A549 (cell line): ENCODE measurements at regions not wholly inside any gene's neighbourhood (a gene's known extent, or its start where the extent isn't known, plus 50 kb on each side); places are given as distances from the start of the nearest gene placed in this dataset.

Experiments used
- ATAC-seq, 2 experiments: fragments of 200-7000 bp in 1 of 2; fragments of >200 bp in 1 of 2; cut with Nextera tagmentation in 1 of 2; cut with Tn5 transposase in 1 of 2; 3 replicates each; pipeline versions ENCODE4 v1.8.0 to v1.9.1; 2018 to 2020; ENCODE audit warnings: mild to moderate bottlenecking in 1 of 2, moderate library complexity in 1 of 2
- CTCF ChIA-PET: fragments of 300-600 bp; sonication (Branson Sonifier 250); formaldehyde crosslinking; extraction: SDS; loops from one replicate; lab custom pipeline; 2021; ENCODE audit warnings: antibody characterized with exemption, inconsistent platforms; lab: Yijun Ruan, JAX
- POLR2A ChIA-PET: fragments of 350-600 bp; formaldehyde crosslinking; extraction: SDS; loops from one replicate; lab custom pipeline; 2021; ENCODE audit warnings: antibody characterized with exemption, inconsistent platforms; lab: Yijun Ruan, JAX
- DNase-seq, 2 experiments: peaks; one replicate each; pipeline versions ENCODE4 v3.0.0 to v3.0.0-alpha.2; 2011 to 2016; ENCODE audit warnings: low read depth in 1 of 2, low spot score in 1 of 2
- FAIRE-seq: peaks from 2 replicates; lab custom pipeline; 2011; peaks lifted over from hg19 to GRCh38; lab: Jason Lieb, UNC
- H3K27ac ChIP-seq, 2 experiments: fragments of >200 bp; sonication (Bioruptor Twin); formaldehyde crosslinking; 3 replicates each; pipeline ENCODE4 v1.5.1; 2016 to 2017
- H3K4me1 ChIP-seq: fragments of >200 bp; sonication (Bioruptor Twin); formaldehyde crosslinking; 3 replicates; pipeline ENCODE4 v1.6.1; 2016
- H3K4me2 ChIP-seq: fragments of >200 bp; sonication (Bioruptor Twin); formaldehyde crosslinking; 3 replicates; pipeline ENCODE4 v1.6.1; 2016
- H3K4me3 ChIP-seq: fragments of >200 bp; sonication (Bioruptor Twin); formaldehyde crosslinking; 3 replicates; pipeline ENCODE4 v1.5.1; 2016
- H3K9me3 ChIP-seq: fragments of >200 bp; sonication (Bioruptor Twin); formaldehyde crosslinking; 3 replicates; pipeline ENCODE4 v1.6.1; 2016
- CBX2 ChIP-seq: fragments of 200-600 bp; sonication (generic); IDR thresholded peaks from 2 replicates; pipeline ENCODE4 v1.6.1; 2016; ENCODE audit warnings: low read depth, mild to moderate bottlenecking, borderline replicate concordance
- CEBPB ChIP-seq, 2 experiments: fragments of >200 bp in 1 of 2; sonication (Bioruptor Twin) in 1 of 2; formaldehyde crosslinking in 1 of 2; IDR thresholded peaks; 2 replicates each; pipeline ENCODE4 v1.6.1; 2012 to 2016
- CHD4 ChIP-seq: fragments of 200-600 bp; sonication (generic); IDR thresholded peaks from 2 replicates; pipeline ENCODE4 v1.6.1; 2016; ENCODE audit warnings: antibody characterized with exemption, mild to moderate bottlenecking, borderline replicate concordance
- EHF ChIP-seq: fragments of 250-450 bp; sonication (Bioruptor Pico); IDR thresholded peaks from 2 replicates; pipeline ENCODE4 v1.5.0; 2020; ENCODE audit warnings: mild to moderate bottlenecking
- EHMT2 ChIP-seq: fragments of 200-600 bp; sonication (generic); IDR thresholded peaks from 2 replicates; pipeline ENCODE4 v1.6.1; 2016; ENCODE audit warnings: antibody characterized with exemption, low read depth, mild to moderate bottlenecking, moderate library complexity
- ELK1 ChIP-seq: fragments of 150-350 bp; IDR thresholded peaks from 2 replicates; pipeline ENCODE4 v1.6.1; 2014; ENCODE audit warnings: low read depth, mild to moderate bottlenecking, low read length
- EP300 ChIP-seq, 2 experiments: fragments of >200 bp; sonication (Bioruptor Twin); formaldehyde crosslinking; IDR thresholded peaks; 2 replicates in 1 of 2; 3 replicates in 1 of 2; pipeline ENCODE4 v1.6.1; 2016 to 2017
- ESRRA ChIP-seq: fragments of 150-350 bp; IDR thresholded peaks from 2 replicates; pipeline ENCODE4 v1.6.1; 2014; ENCODE audit warnings: mild to moderate bottlenecking, low read length, borderline replicate concordance
- FOSB ChIP-seq: fragments of 250-450 bp; sonication (Bioruptor Pico); IDR thresholded peaks from 2 replicates; pipeline ENCODE4 v1.5.0; 2020; ENCODE audit warnings: mild to moderate bottlenecking, moderate library complexity
- HMGXB4 ChIP-seq: fragments of 250-450 bp; sonication (Bioruptor Pico); IDR thresholded peaks from 2 replicates; pipeline ENCODE4 v1.5.0; 2021; ENCODE audit warnings: mild to moderate bottlenecking, moderate library complexity, borderline replicate concordance
- HOXA7 ChIP-seq: fragments of 250-450 bp; sonication (Bioruptor Pico); IDR thresholded peaks from 2 replicates; pipeline ENCODE4 v1.5.0; 2020; ENCODE audit warnings: mild to moderate bottlenecking, moderate library complexity
- KDM5A ChIP-seq: fragments of 200-600 bp; sonication (generic); IDR thresholded peaks from 2 replicates; pipeline ENCODE4 v1.6.1; 2016; ENCODE audit warnings: antibody characterized with exemption, mild to moderate bottlenecking
- MAFK ChIP-seq: fragments of 450-650 bp; IDR thresholded peaks from 2 replicates; pipeline ENCODE4 v1.6.1; 2014; ENCODE audit not compliant: partially characterized antibody
- NPAS2 ChIP-seq: fragments of 250-450 bp; sonication (Bioruptor Pico); IDR thresholded peaks from 2 replicates; pipeline ENCODE4 v1.8.0; 2022; ENCODE audit warnings: mild to moderate bottlenecking, moderate library complexity, borderline replicate concordance
- PHF8 ChIP-seq: fragments of 200-600 bp; sonication (generic); IDR thresholded peaks from 2 replicates; pipeline ENCODE4 v1.6.1; 2016; ENCODE audit warnings: low read depth, mild to moderate bottlenecking, antibody characterized with exemption, moderate library complexity, borderline replicate concordance
- RAD21 ChIP-seq, 2 experiments: fragments of >200 bp in 1 of 2; sonication (Bioruptor Twin) in 1 of 2; formaldehyde crosslinking in 1 of 2; IDR thresholded peaks in 1 of 2; conservative IDR thresholded peaks in 1 of 2; 2 replicates in 1 of 2; 3 replicates in 1 of 2; pipeline ENCODE4 v1.6.1; 2012 to 2018; ENCODE audit warnings: inconsistent platforms in 1 of 2
- REST ChIP-seq: fragments of 200-600 bp; sonication (generic); IDR thresholded peaks from 2 replicates; pipeline ENCODE4 v1.6.1; 2016; ENCODE audit warnings: antibody characterized with exemption, mild to moderate bottlenecking, moderate library complexity
- ZNF302 ChIP-seq: fragments of 250-450 bp; sonication (Bioruptor Pico); IDR thresholded peaks from 2 replicates; pipeline ENCODE4 v1.9.0; 2021; ENCODE audit warnings: inconsistent platforms, mild to moderate bottlenecking, moderate library complexity
- ZSCAN20 ChIP-seq: fragments of 250-450 bp; sonication (Bioruptor Pico); IDR thresholded peaks from 2 replicates; pipeline ENCODE4 v1.8.0; 2022; ENCODE audit warnings: mild to moderate bottlenecking, moderate library complexity
- WGBS: methylation state at CpG from one replicate; pipeline ENCODE4 v1.1.6; 2017; ENCODE audit errors: missing lambda C conversion rate; 5-methylcytosine and 5-hydroxymethylcytosine counted together

- TF ChIP-seq RAD21 (conservative IDR thresholded peaks at IDR 0.05 in 1 of 2, IDR thresholded peaks at IDR 0.05 in 1 of 2) (no peak), ELK1 (no peak), EP300 (IDR thresholded peaks at IDR 0.05) (no peak), ZNF302 (no peak), EHF (CRISPR knock-in tag) (no peak)
These were observed 472.5 kb downstream of the EPM2A start (continued) for GRCh38 chr6:145262771-145263170.

GRCh38 chr6:145263778-145264211 is 471.5 kb downstream of the EPM2A start:
- Histone ChIP-seq H3K9me3 (no peaks in the 10 kb centered on the region), H3K4me3 (no peak overlapping the region), H3K27ac (no peak overlapping the region), H3K4me1 (no peaks in the 10 kb centered on the region), H3K4me2 (no peak overlapping the region)
- ATAC-seq (no peak), FAIRE-seq (no peak), DNase-seq (no peak)
- no peak for TF ChIP-seq CBX2
- no peak for TF ChIP-seq KDM5A
- TF ChIP-seq FOSB, result no peak
- 70% methylated on average over 5 of the region's 5 CpGs for WGBS
- ChIA-PET CTCF (no interaction called here), POLR2A (no interaction called here)

GRCh38 chr6:145266432-145267075 is 468.8 kb downstream of the EPM2A start:
- TF ChIP-seq MAFK (no peak), HOXA7 (CRISPR knock-in tag) (no peak), RAD21 (conservative IDR thresholded peaks at IDR 0.05 in 1 of 2, IDR thresholded peaks at IDR 0.05 in 1 of 2) (no peak), ESRRA (no peak), NPAS2 (CRISPR knock-in tag) (no peak), CHD4 (no peak), REST (no peak), CEBPB (IDR thresholded peaks at IDR 0.05) (no peak), EHMT2 (no peak), ZSCAN20 (CRISPR knock-in tag) (no peak), PHF8 (no peak), HMGXB4 (CRISPR knock-in tag) (no peak)
- TF ChIP-seq, all 56 proteins: peak for 0
- no peak for FAIRE-seq
- POLR2A ChIA-PET, result no interaction called here
- no peak for ATAC-seq
- H3K4me3 ChIP-seq, result no peak overlapping the region
- CTCF ChIA-PET, result no interaction called here
- no peaks in the 10 kb centered on the region for H3K4me1 ChIP-seq
- H3K4me2 ChIP-seq, result no peak overlapping the region
- WGBS, result 52% methylated on average over 6 of the region's 6 CpGs
- H3K9me3 ChIP-seq, result no peaks in the 10 kb centered on the region
- H3K27ac ChIP-seq, result no peak overlapping the region
- no peak for DNase-seq
